Transverse colon (tissue), 4 donors: ENCODE measurements at regions not wholly inside any gene's neighbourhood (a gene's known extent, or its start where the extent isn't known, plus 50 kb on each side); places are given as distances from the start of the nearest gene placed in this dataset.

Experiments used
- POLR2A ChIP-seq: fragments of 450-650 bp; IDR thresholded peaks from one replicate; pipeline ENCODE4 v1.6.1; 2016; ENCODE audit warnings: antibody characterized with exemption, mild to moderate bottlenecking, moderate library complexity
- POLR2AphosphoS5 ChIP-seq, 3 donors: sonication (generic); formaldehyde crosslinking; IDR thresholded peaks; one replicate each; pipeline ENCODE4 v1.6.1; 2016; ENCODE audit warnings: antibody characterized with exemption in 3 of 3
- TF ChIP-seq, protein P1 (sequence below), 5 experiments: fragments of 200-600 bp in 3 of 5; fragments of 450-650 bp in 2 of 5; sonication (generic) in 3 of 5; IDR thresholded peaks; 1 replicate in 2 of 5; 2 replicates in 3 of 5; pipeline ENCODE4 v1.5.1; 2016 to 2017; ENCODE audit warnings: antibody characterized with exemption in 5 of 5, inconsistent platforms in 3 of 5, mild to moderate bottlenecking in 2 of 5, moderate library complexity in 1 of 5

DNA sequence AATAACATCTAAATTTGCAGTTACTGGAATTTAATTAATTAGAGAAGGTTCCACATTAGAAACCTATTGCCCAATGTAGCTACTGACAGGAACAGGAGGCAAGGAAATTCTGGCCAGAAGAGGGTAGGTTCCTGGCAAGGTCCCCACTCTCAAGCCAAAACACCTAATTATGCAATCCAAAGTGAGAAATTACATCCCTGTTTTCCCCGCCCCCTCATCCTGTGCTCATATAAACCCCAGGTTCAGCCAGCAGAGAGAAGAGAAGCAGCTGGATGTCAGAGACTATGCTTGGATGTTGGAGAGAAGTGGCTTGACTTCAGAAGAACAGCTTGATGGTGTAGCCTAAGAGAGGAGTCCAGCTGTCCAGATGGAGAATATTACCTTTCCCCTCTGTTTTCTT lies 951.3 kb upstream of the PRR20A start:
- TF ChIP-seq POLR2A: no peak
- TF ChIP-seq, protein P1, sequence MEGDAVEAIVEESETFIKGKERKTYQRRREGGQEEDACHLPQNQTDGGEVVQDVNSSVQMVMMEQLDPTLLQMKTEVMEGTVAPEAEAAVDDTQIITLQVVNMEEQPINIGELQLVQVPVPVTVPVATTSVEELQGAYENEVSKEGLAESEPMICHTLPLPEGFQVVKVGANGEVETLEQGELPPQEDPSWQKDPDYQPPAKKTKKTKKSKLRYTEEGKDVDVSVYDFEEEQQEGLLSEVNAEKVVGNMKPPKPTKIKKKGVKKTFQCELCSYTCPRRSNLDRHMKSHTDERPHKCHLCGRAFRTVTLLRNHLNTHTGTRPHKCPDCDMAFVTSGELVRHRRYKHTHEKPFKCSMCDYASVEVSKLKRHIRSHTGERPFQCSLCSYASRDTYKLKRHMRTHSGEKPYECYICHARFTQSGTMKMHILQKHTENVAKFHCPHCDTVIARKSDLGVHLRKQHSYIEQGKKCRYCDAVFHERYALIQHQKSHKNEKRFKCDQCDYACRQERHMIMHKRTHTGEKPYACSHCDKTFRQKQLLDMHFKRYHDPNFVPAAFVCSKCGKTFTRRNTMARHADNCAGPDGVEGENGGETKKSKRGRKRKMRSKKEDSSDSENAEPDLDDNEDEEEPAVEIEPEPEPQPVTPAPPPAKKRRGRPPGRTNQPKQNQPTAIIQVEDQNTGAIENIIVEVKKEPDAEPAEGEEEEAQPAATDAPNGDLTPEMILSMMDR (IDR thresholded peaks at IDR 0.05): no peak
- no peak for TF ChIP-seq POLR2AphosphoS5 (IDR thresholded peaks at IDR 0.05)
